Stomach (tissue), 4 donors: ENCODE measurements at regions not wholly inside any gene's neighbourhood (a gene's known extent, or its start where the extent isn't known, plus 50 kb on each side); places are given as distances from the start of the nearest gene placed in this dataset.

Experiments used
- CTCF ChIP-seq, 7 experiments: fragments of 450-650 bp in 4 of 7; fragments of 200-600 bp in 3 of 7; sonication (generic) in 3 of 7; IDR thresholded peaks; one replicate each; pipeline ENCODE4 v1.5.1; 2016 to 2019; ENCODE audit warnings: antibody characterized with exemption in 7 of 7, control low read depth in 2 of 7, mild to moderate bottlenecking in 1 of 7
- EP300 ChIP-seq: sonication (generic); formaldehyde crosslinking; IDR thresholded peaks from one replicate; pipeline ENCODE4 v1.6.1; 2017; ENCODE audit warnings: antibody characterized with exemption
- POLR2A ChIP-seq, 4 donors: fragments of 450-650 bp; IDR thresholded peaks; one replicate each; pipeline ENCODE4 v1.6.1; 2016; ENCODE audit warnings: antibody characterized with exemption in 4 of 4, control low read depth in 2 of 4, mild to moderate bottlenecking in 1 of 4, moderate library complexity in 1 of 4
- POLR2AphosphoS5 ChIP-seq, 3 donors: sonication (generic); formaldehyde crosslinking; IDR thresholded peaks; one replicate each; pipeline ENCODE4 v1.6.1; 2016; ENCODE audit warnings: antibody characterized with exemption in 3 of 3

DNA sequence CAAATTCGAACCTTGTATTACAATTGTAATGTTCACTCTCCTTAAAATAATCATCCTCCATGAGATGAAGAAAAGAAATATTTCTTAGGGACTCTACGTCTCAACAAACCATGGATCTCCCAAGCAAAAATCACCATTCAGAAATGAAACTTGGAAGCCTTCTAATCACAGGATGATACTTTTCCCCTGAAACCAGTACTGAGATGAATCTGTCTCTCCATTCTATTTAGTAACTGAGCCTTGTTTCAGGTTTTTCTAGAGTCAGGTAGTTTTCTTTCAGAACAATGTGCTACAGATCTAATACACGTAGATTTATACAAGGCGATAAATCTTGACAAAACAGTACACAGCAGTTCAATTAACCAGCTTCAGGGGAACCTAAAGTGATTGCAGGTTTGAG, 660.1 kb upstream of the CBLB start:
- TF ChIP-seq CTCF (IDR thresholded peaks at IDR 0.05) = no peak
- TF ChIP-seq POLR2AphosphoS5 (IDR thresholded peaks at IDR 0.05) = no peak
- no peak for TF ChIP-seq POLR2A (IDR thresholded peaks at IDR 0.05)
- no peak for TF ChIP-seq EP300
